ENCODE measurements at regions not wholly inside any gene's neighbourhood (a gene's known extent, or its start where the extent isn't known, plus 50 kb on each side); places are given as distances from the start of the nearest gene placed in this dataset.
A peak's percentile ranks its signal among the peaks of the same experiment; 100 is the strongest.

- no peaks in the 10 kb centered on the region for H3K4me1 ChIP-seq (ENCODE audit: control extremely low read depth in 1 of 4, control insufficient read depth in 4 of 4, insufficient read depth in 4 of 4, low read length in 3 of 4)
- POLR2A ChIA-PET = no interaction called here
- WGBS (ENCODE audit: insufficient coverage) = 100% methylated on average over 3 of the region's 3 CpGs
- no peak for DNase-seq
- no peaks in the 10 kb centered on the region for H3K27me3 ChIP-seq (replicated peaks in 2 of 5; ENCODE audit: control insufficient read depth in 4 of 5, insufficient read depth in 5 of 5, low read length in 4 of 5)
- H3K4me3 ChIP-seq (ENCODE audit: control insufficient read depth in 1 of 7, extremely low read depth in 1 of 7, insufficient read depth in 4 of 7, low read depth in 2 of 7, low read length in 6 of 7) = no peak overlapping the region
- H3K36me3 ChIP-seq (ENCODE audit: control insufficient read depth in 4 of 4, insufficient read depth in 4 of 4, low read length in 3 of 4) = no peaks in the 10 kb centered on the region
- CTCF ChIA-PET = interaction anchor here (1.0 to 1.2 kb wide), 2 partner anchors 97 to 325 kb away, joined by 3 to 4 read pairs; no protein-coding TSS in a partner anchor
- H3K27ac ChIP-seq (ENCODE audit: insufficient read depth in 1 of 2, low read depth in 1 of 2, low read length in 2 of 2, poor library complexity in 1 of 2, severe bottlenecking in 2 of 2) = no peak overlapping the region
- H3K9me3 ChIP-seq (ENCODE audit: control extremely low read depth in 1 of 5, control insufficient read depth in 4 of 5, insufficient read depth in 2 of 5, low read depth in 1 of 5, low read length in 4 of 5) = no peaks in the 10 kb centered on the region
Observed at GRCh38 chr18:11407940-11408339, 201.5 kb upstream of the SLC35G4 start.

GRCh38 chr18:11405804-11406203 lies 203.6 kb upstream of the SLC35G4 start:
- CTCF ChIA-PET = no interaction called here
- Histone ChIP-seq H3K36me3 (ENCODE audit: control insufficient read depth in 4 of 4, insufficient read depth in 4 of 4, low read length in 3 of 4) (no peaks in the 10 kb centered on the region), H3K27me3 (replicated peaks in 2 of 5; ENCODE audit: control insufficient read depth in 4 of 5, insufficient read depth in 5 of 5, low read length in 4 of 5) (no peaks in the 10 kb centered on the region), H3K4me3 (ENCODE audit: control insufficient read depth in 1 of 7, extremely low read depth in 1 of 7, insufficient read depth in 4 of 7, low read depth in 2 of 7, low read length in 6 of 7) (no peak overlapping the region), H3K4me1 (ENCODE audit: control extremely low read depth in 1 of 4, control insufficient read depth in 4 of 4, insufficient read depth in 4 of 4, low read length in 3 of 4) (no peaks in the 10 kb centered on the region), H3K27ac (ENCODE audit: insufficient read depth in 1 of 2, low read depth in 1 of 2, low read length in 2 of 2, poor library complexity in 1 of 2, severe bottlenecking in 2 of 2) (no peak overlapping the region), H3K9me3 (ENCODE audit: control extremely low read depth in 1 of 5, control insufficient read depth in 4 of 5, insufficient read depth in 2 of 5, low read depth in 1 of 5, low read length in 4 of 5) (no peaks in the 10 kb centered on the region)
- POLR2A ChIA-PET = no interaction called here
- WGBS (ENCODE audit: insufficient coverage) = 100% methylated on average over 5 of the region's 5 CpGs
- DNase-seq = no peak

GRCh38 chr18:11400703-11401102 lies 208.7 kb upstream of the SLC35G4 start:
- DNase-seq = no peak
- CTCF ChIA-PET = interaction anchor here (1.5 kb wide), 1 partner anchor 90 kb away, joined by 6 read pairs; no protein-coding TSS in a partner anchor
- Histone ChIP-seq H3K4me1 (ENCODE audit: control extremely low read depth in 1 of 4, control insufficient read depth in 4 of 4, insufficient read depth in 4 of 4, low read length in 3 of 4) (no peaks in the 10 kb centered on the region), H3K36me3 (ENCODE audit: control insufficient read depth in 4 of 4, insufficient read depth in 4 of 4, low read length in 3 of 4) (no peaks in the 10 kb centered on the region), H3K27me3 (replicated peaks in 2 of 5; ENCODE audit: control insufficient read depth in 4 of 5, insufficient read depth in 5 of 5, low read length in 4 of 5) (no peaks in the 10 kb centered on the region), H3K27ac (ENCODE audit: insufficient read depth in 1 of 2, low read depth in 1 of 2, low read length in 2 of 2, poor library complexity in 1 of 2, severe bottlenecking in 2 of 2) (no peak overlapping the region), H3K4me3 (ENCODE audit: control insufficient read depth in 1 of 7, extremely low read depth in 1 of 7, insufficient read depth in 4 of 7, low read depth in 2 of 7, low read length in 6 of 7) (no peak overlapping the region), H3K9me3 (ENCODE audit: control extremely low read depth in 1 of 5, control insufficient read depth in 4 of 5, insufficient read depth in 2 of 5, low read depth in 1 of 5, low read length in 4 of 5) (no peaks in the 10 kb centered on the region)
- no CpG with 5 or more reads among the region's 1 CpG for WGBS (ENCODE audit: insufficient coverage)
- POLR2A ChIA-PET = no interaction called here

GRCh38 chr18:11398625-11399024 lies 210.8 kb upstream of the SLC35G4 start:
- no CpG with 5 or more reads among the region's 3 CpGs for WGBS (ENCODE audit: insufficient coverage)
- ChIA-PET POLR2A (interaction anchor here (0.7 kb wide), 1 partner anchor 15 kb away, joined by 3 read pairs; no protein-coding TSS in a partner anchor), CTCF (interaction anchor here (0.7 to 1.0 kb wide), 2 partner anchors 13 to 83 kb away, joined by 3 read pairs; no protein-coding TSS in a partner anchor)
- Histone ChIP-seq H3K4me1 (ENCODE audit: control extremely low read depth in 1 of 4, control insufficient read depth in 4 of 4, insufficient read depth in 4 of 4, low read length in 3 of 4) (no peaks in the 10 kb centered on the region), H3K27me3 (replicated peaks in 2 of 5; ENCODE audit: control insufficient read depth in 4 of 5, insufficient read depth in 5 of 5, low read length in 4 of 5) (no peaks in the 10 kb centered on the region), H3K36me3 (ENCODE audit: control insufficient read depth in 4 of 4, insufficient read depth in 4 of 4, low read length in 3 of 4) (no peaks in the 10 kb centered on the region), H3K9me3 (ENCODE audit: control extremely low read depth in 1 of 5, control insufficient read depth in 4 of 5, insufficient read depth in 2 of 5, low read depth in 1 of 5, low read length in 4 of 5) (no peaks in the 10 kb centered on the region), H3K4me3 (ENCODE audit: control insufficient read depth in 1 of 7, extremely low read depth in 1 of 7, insufficient read depth in 4 of 7, low read depth in 2 of 7, low read length in 6 of 7) (no peak overlapping the region), H3K27ac (ENCODE audit: insufficient read depth in 1 of 2, low read depth in 1 of 2, low read length in 2 of 2, poor library complexity in 1 of 2, severe bottlenecking in 2 of 2) (no peak overlapping the region)
- DNase-seq = peak; percentile 9 to 33 (median 17)

GRCh38 chr18:11392980-11393885 lies 216.2 kb upstream of the SLC35G4 start:
- no peaks in the 10 kb centered on the region for H3K9me3 ChIP-seq (ENCODE audit: control extremely low read depth in 1 of 5, control insufficient read depth in 4 of 5, insufficient read depth in 2 of 5, low read depth in 1 of 5, low read length in 4 of 5)
- ChIA-PET CTCF (interaction anchor here (1.1 kb wide), 1 partner anchor 24 kb away, joined by 3 read pairs; no protein-coding TSS in a partner anchor), POLR2A (no interaction called here)
- no peak overlapping the region for H3K4me3 ChIP-seq (ENCODE audit: control insufficient read depth in 1 of 7, extremely low read depth in 1 of 7, insufficient read depth in 4 of 7, low read depth in 2 of 7, low read length in 6 of 7)
- H3K27me3 ChIP-seq (replicated peaks in 2 of 5; ENCODE audit: control insufficient read depth in 4 of 5, insufficient read depth in 5 of 5, low read length in 4 of 5) = no peaks in the 10 kb centered on the region
- 100% methylated on average over 3 of the region's 9 CpGs for WGBS (ENCODE audit: insufficient coverage)
- no peak for DNase-seq
- H3K4me1 ChIP-seq (ENCODE audit: control extremely low read depth in 1 of 4, control insufficient read depth in 4 of 4, insufficient read depth in 4 of 4, low read length in 3 of 4) = no peaks in the 10 kb centered on the region
- H3K27ac ChIP-seq (ENCODE audit: insufficient read depth in 1 of 2, low read depth in 1 of 2, low read length in 2 of 2, poor library complexity in 1 of 2, severe bottlenecking in 2 of 2) = no peak overlapping the region
- H3K36me3 ChIP-seq (ENCODE audit: control insufficient read depth in 4 of 4, insufficient read depth in 4 of 4, low read length in 3 of 4) = no peaks in the 10 kb centered on the region

- DNase-seq = no peak
- H3K4me1 ChIP-seq (ENCODE audit: control extremely low read depth in 1 of 4, control insufficient read depth in 4 of 4, insufficient read depth in 4 of 4, low read length in 3 of 4) = peaks cover 0 to 5% (median 0%) of the 10 kb centered on the region in 4 experiments
- no peak overlapping the region for H3K27ac ChIP-seq (ENCODE audit: insufficient read depth in 1 of 2, low read depth in 1 of 2, low read length in 2 of 2, poor library complexity in 1 of 2, severe bottlenecking in 2 of 2)
- no peaks in the 10 kb centered on the region for H3K27me3 ChIP-seq (replicated peaks in 2 of 5; ENCODE audit: control insufficient read depth in 4 of 5, insufficient read depth in 5 of 5, low read length in 4 of 5)
- no peak overlapping the region for H3K4me3 ChIP-seq (ENCODE audit: control insufficient read depth in 1 of 7, extremely low read depth in 1 of 7, insufficient read depth in 4 of 7, low read depth in 2 of 7, low read length in 6 of 7)
- ChIA-PET POLR2A (no interaction called here), CTCF (interaction anchor here (1.1 kb wide), 1 partner anchor 23 kb away, joined by 3 read pairs; no protein-coding TSS in a partner anchor)
- 90% methylated on average over 4 of the region's 6 CpGs for WGBS (ENCODE audit: insufficient coverage)
- no peaks in the 10 kb centered on the region for H3K36me3 ChIP-seq (ENCODE audit: control insufficient read depth in 4 of 4, insufficient read depth in 4 of 4, low read length in 3 of 4)
- H3K9me3 ChIP-seq (ENCODE audit: control extremely low read depth in 1 of 5, control insufficient read depth in 4 of 5, insufficient read depth in 2 of 5, low read depth in 1 of 5, low read length in 4 of 5) = no peaks in the 10 kb centered on the region
Observed at GRCh38 chr18:11392292-11392691, 217.1 kb upstream of the SLC35G4 start.

- no peaks in the 10 kb centered on the region for H3K36me3 ChIP-seq (ENCODE audit: control insufficient read depth in 4 of 4, insufficient read depth in 4 of 4, low read length in 3 of 4)
- peaks cover 0 to 5% (median 0%) of the 10 kb centered on the region in 4 experiments for H3K4me1 ChIP-seq (ENCODE audit: control extremely low read depth in 1 of 4, control insufficient read depth in 4 of 4, insufficient read depth in 4 of 4, low read length in 3 of 4)
- H3K9me3 ChIP-seq (ENCODE audit: control extremely low read depth in 1 of 5, control insufficient read depth in 4 of 5, insufficient read depth in 2 of 5, low read depth in 1 of 5, low read length in 4 of 5) = no peaks in the 10 kb centered on the region
- H3K27ac ChIP-seq (ENCODE audit: insufficient read depth in 1 of 2, low read depth in 1 of 2, low read length in 2 of 2, poor library complexity in 1 of 2, severe bottlenecking in 2 of 2) = no peak overlapping the region
- ChIA-PET POLR2A (no interaction called here), CTCF (interaction anchor here (0.9 kb wide), 1 partner anchor 81 kb away, joined by 3 read pairs; no protein-coding TSS in a partner anchor)
- WGBS (ENCODE audit: insufficient coverage) = 100% methylated on average over 3 of the region's 6 CpGs
- no peak overlapping the region for H3K4me3 ChIP-seq (ENCODE audit: control insufficient read depth in 1 of 7, extremely low read depth in 1 of 7, insufficient read depth in 4 of 7, low read depth in 2 of 7, low read length in 6 of 7)
- no peak for DNase-seq
- H3K27me3 ChIP-seq (replicated peaks in 2 of 5; ENCODE audit: control insufficient read depth in 4 of 5, insufficient read depth in 5 of 5, low read length in 4 of 5) = no peaks in the 10 kb centered on the region
Observed at GRCh38 chr18:11391661-11392060, 217.7 kb upstream of the SLC35G4 start.
